ENCODE measurements at regions not wholly inside any gene's neighbourhood (a gene's known extent, or its start where the extent isn't known, plus 50 kb on each side); places are given as distances from the start of the nearest gene placed in this dataset.

- 53 to 77% methylated on average over 3 of the region's 3 CpGs for WGBS, 2 donors
- H3K27ac ChIP-seq (ENCODE audit: low read depth in 1 of 2, low read length in 1 of 2) = no peak overlapping the region
- ATAC-seq (ENCODE audit: insufficient read depth, low FRiP score) = no peak
- TF ChIP-seq, protein P1, sequence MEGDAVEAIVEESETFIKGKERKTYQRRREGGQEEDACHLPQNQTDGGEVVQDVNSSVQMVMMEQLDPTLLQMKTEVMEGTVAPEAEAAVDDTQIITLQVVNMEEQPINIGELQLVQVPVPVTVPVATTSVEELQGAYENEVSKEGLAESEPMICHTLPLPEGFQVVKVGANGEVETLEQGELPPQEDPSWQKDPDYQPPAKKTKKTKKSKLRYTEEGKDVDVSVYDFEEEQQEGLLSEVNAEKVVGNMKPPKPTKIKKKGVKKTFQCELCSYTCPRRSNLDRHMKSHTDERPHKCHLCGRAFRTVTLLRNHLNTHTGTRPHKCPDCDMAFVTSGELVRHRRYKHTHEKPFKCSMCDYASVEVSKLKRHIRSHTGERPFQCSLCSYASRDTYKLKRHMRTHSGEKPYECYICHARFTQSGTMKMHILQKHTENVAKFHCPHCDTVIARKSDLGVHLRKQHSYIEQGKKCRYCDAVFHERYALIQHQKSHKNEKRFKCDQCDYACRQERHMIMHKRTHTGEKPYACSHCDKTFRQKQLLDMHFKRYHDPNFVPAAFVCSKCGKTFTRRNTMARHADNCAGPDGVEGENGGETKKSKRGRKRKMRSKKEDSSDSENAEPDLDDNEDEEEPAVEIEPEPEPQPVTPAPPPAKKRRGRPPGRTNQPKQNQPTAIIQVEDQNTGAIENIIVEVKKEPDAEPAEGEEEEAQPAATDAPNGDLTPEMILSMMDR (IDR thresholded peaks at IDR 0.05; ENCODE audit: control extremely low read depth, extremely low read depth) = no peak
- no peaks in the 10 kb centered on the region for H3K4me1 ChIP-seq (ENCODE audit: control insufficient read depth in 5 of 5, insufficient read depth in 5 of 5, low read length in 5 of 5)
- DNase-seq = no peak
- no peak overlapping the region for H3K9ac ChIP-seq (ENCODE audit: insufficient read depth in 1 of 2, low read length in 2 of 2)
- peaks cover 0 to 16% (median 2%) of the 10 kb centered on the region in 3 donors for H3K27me3 ChIP-seq (ENCODE audit: control insufficient read depth in 3 of 3, insufficient read depth in 3 of 3, low read length in 2 of 3)
- H3K4me3 ChIP-seq = no peak overlapping the region
- peaks cover 0 to 4% (median 0%) of the 10 kb centered on the region in 4 donors for H3K9me3 ChIP-seq (ENCODE audit: control insufficient read depth in 4 of 4, insufficient read depth in 3 of 4, low read length in 3 of 4)
- H3K36me3 ChIP-seq (ENCODE audit: control insufficient read depth in 4 of 4, insufficient read depth in 4 of 4, low read length in 4 of 4) = no peaks in the 10 kb centered on the region
These were observed 107.5 kb upstream of the VCX2 start for GRCh38 chrX:8278557-8278956.

- ATAC-seq (ENCODE audit: insufficient read depth, low FRiP score) (no peak), DNase-seq (no peak)
- TF ChIP-seq, protein P1 (IDR thresholded peaks at IDR 0.05; ENCODE audit: control extremely low read depth, extremely low read depth) = no peak
- Histone ChIP-seq H3K27ac (ENCODE audit: low read depth in 1 of 2, low read length in 1 of 2) (no peak overlapping the region), H3K9me3 (ENCODE audit: control insufficient read depth in 4 of 4, insufficient read depth in 3 of 4, low read length in 3 of 4) (peaks cover 0 to 4% (median 0%) of the 10 kb centered on the region in 4 donors), H3K4me1 (ENCODE audit: control insufficient read depth in 5 of 5, insufficient read depth in 5 of 5, low read length in 5 of 5) (peaks cover 0 to 1% (median 0%) of the 10 kb centered on the region in 5 donors), H3K36me3 (ENCODE audit: control insufficient read depth in 4 of 4, insufficient read depth in 4 of 4, low read length in 4 of 4) (no peaks in the 10 kb centered on the region), H3K4me3 (no peak overlapping the region), H3K9ac (ENCODE audit: insufficient read depth in 1 of 2, low read length in 2 of 2) (no peak overlapping the region), H3K27me3 (ENCODE audit: control insufficient read depth in 3 of 3, insufficient read depth in 3 of 3, low read length in 2 of 3) (peaks cover 0 to 16% (median 2%) of the 10 kb centered on the region in 3 donors)
- 90 to 93% methylated on average over 2 of the region's 2 CpGs for WGBS, 2 donors
These were observed 108.3 kb upstream of the VCX2 start for GRCh38 chrX:8279323-8279722.

DNA sequence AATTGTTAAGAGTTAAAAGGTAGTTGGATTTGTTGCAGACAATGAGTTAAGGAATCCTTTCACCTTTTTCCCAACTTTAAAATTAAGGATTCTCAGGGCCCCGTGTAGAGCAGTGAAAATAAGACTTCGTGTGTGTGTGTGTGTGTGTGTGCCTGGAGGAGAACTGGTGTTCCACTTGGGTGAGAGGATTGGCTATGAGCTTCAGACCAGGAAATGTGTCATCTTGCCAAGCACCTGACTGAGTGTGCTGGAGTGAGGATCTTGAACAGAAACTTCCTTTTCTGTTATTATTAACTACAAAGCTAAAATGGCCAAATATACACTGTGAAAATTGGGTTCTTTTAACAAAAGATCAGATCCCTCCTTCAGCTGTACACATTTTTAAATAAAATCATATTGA is 113.1 kb upstream of the VCX2 start:
- 42 to 53% methylated on average over 2 of the region's 2 CpGs for WGBS, 2 donors

More for the DNA sequence above, 113.1 kb upstream of the VCX2 start:
- Histone ChIP-seq H3K9ac (ENCODE audit: insufficient read depth in 1 of 2, low read length in 2 of 2) (no peak overlapping the region), H3K4me1 (ENCODE audit: control insufficient read depth in 5 of 5, insufficient read depth in 5 of 5, low read length in 5 of 5) (peaks cover 0 to 1% (median 0%) of the 10 kb centered on the region in 5 donors), H3K27me3 (ENCODE audit: control insufficient read depth in 3 of 3, insufficient read depth in 3 of 3, low read length in 2 of 3) (peaks cover 0 to 21% (median 4%) of the 10 kb centered on the region in 3 donors), H3K27ac (ENCODE audit: low read depth in 1 of 2, low read length in 1 of 2) (no peak overlapping the region), H3K36me3 (ENCODE audit: control insufficient read depth in 4 of 4, insufficient read depth in 4 of 4, low read length in 4 of 4) (no peaks in the 10 kb centered on the region), H3K9me3 (ENCODE audit: control insufficient read depth in 4 of 4, insufficient read depth in 3 of 4, low read length in 3 of 4) (no peaks in the 10 kb centered on the region), H3K4me3 (no peak overlapping the region)
- no peak for ATAC-seq (ENCODE audit: insufficient read depth, low FRiP score)
- DNase-seq = no peak
- TF ChIP-seq, protein P1 (IDR thresholded peaks at IDR 0.05; ENCODE audit: control extremely low read depth, extremely low read depth) = no peak

All from lung (tissue), 11 donors.